Posterior vena cava (tissue), 2 donors: ENCODE measurements at regions not wholly inside any gene's neighbourhood (a gene's known extent, or its start where the extent isn't known, plus 50 kb on each side); places are given as distances from the start of the nearest gene placed in this dataset.
"Not testable (repeated sequence)": the region's sequence is repeated elsewhere in the genome, so short reads cannot be mapped to it uniquely, and the experiment has no call there.

Source experiments
- DNase-seq: peaks from one replicate; pipeline ENCODE4 v3.0.0-alpha.2; 2020; ENCODE audit warnings: low spot score
- intact Hi-C, 2 donors: fragments of 100-400 bp; cut with DNase I; formaldehyde crosslinking; loops; one replicate each; pipeline versions ENCODE4 v1.14.1 to v1.14.2; 2022 to 2023
- donor health status: DM: yes; HTN: yes; CAD: no.
- donor health status: DM: yes; HTN: yes; CAD: no.

- intact Hi-C loops, result no loop called here
- DNase-seq, result no peak
Measured at GRCh38 chr4:62470421-62470983, 1270.4 kb downstream of the ADGRL3 start.

GRCh38 chr4:62470020-62470419 lies 1269.9 kb downstream of the ADGRL3 start:
- no peak for DNase-seq
- intact Hi-C loops, result no loop called here

GRCh38 chr4:62461961-62462360 lies 1261.8 kb downstream of the ADGRL3 start:
- intact Hi-C loops, result no loop called here
- no peak for DNase-seq

GRCh38 chr4:62460329-62460728 lies 1260.2 kb downstream of the ADGRL3 start:
- intact Hi-C loops, result no loop called here
- DNase-seq, result no peak

GRCh38 chr4:62457356-62457755 lies 1257.2 kb downstream of the ADGRL3 start:
- intact Hi-C loops, result no loop called here
- DNase-seq, result no peak

- intact Hi-C loops, result no loop called here
- DNase-seq, result no peak
Measured at GRCh38 chr4:62455871-62456270, 1255.7 kb downstream of the ADGRL3 start.

- intact Hi-C loops, result no loop called here
- DNase-seq, result no peak
Measured at GRCh38 chr4:62454535-62454934, 1254.4 kb downstream of the ADGRL3 start.

GRCh38 chr4:62450740-62451139 lies 1250.6 kb downstream of the ADGRL3 start:
- no peak for DNase-seq
- intact Hi-C loops, result no loop called here

GRCh38 chr4:62449538-62449937 lies 1249.4 kb downstream of the ADGRL3 start:
- intact Hi-C loops, result no loop called here
- no peak for DNase-seq

GRCh38 chr4:62448911-62449310 lies 1248.8 kb downstream of the ADGRL3 start:
- intact Hi-C loops, result no loop called here

GRCh38 chr4:62439051-62439450 lies 1238.9 kb downstream of the ADGRL3 start:
- DNase-seq, result no peak
- intact Hi-C loops, result no loop called here

More at GRCh38 chr4:62448911-62449310, 1248.8 kb downstream of the ADGRL3 start:
- DNase-seq, result no peak

- intact Hi-C loops, result no loop called here
- DNase-seq, result no peak
Measured at GRCh38 chr4:62434921-62435320, 1234.8 kb downstream of the ADGRL3 start.

GRCh38 chr4:62431513-62432231 lies 1231.5 kb downstream of the ADGRL3 start:
- DNase-seq, intact Hi-C loops: not testable (repeated sequence)

GRCh38 chr4:62429297-62429696 lies 1229.2 kb downstream of the ADGRL3 start:
- no peak for DNase-seq
- intact Hi-C loops, result no loop called here

- no peak for DNase-seq
- intact Hi-C loops, result no loop called here
Measured at GRCh38 chr4:62415256-62415655, 1215.1 kb downstream of the ADGRL3 start.

GRCh38 chr4:62414563-62414962 lies 1214.4 kb downstream of the ADGRL3 start:
- intact Hi-C loops, result no loop called here
- DNase-seq, result no peak

GRCh38 chr4:62410371-62411003 lies 1210.4 kb downstream of the ADGRL3 start:
- intact Hi-C loops, result no loop called here
- no peak for DNase-seq

- intact Hi-C loops, result no loop called here
- DNase-seq, result no peak
Measured at GRCh38 chr4:62408454-62408853, 1208.3 kb downstream of the ADGRL3 start.

GRCh38 chr4:62407534-62407933 lies 1207.4 kb downstream of the ADGRL3 start:
- intact Hi-C loops, result no loop called here
- DNase-seq, result no peak

GRCh38 chr4:62402088-62402806 lies 1202.1 kb downstream of the ADGRL3 start:
- intact Hi-C loops, result no loop called here
- DNase-seq, result no peak
